ENCODE measurements at regions not wholly inside any gene's neighbourhood (a gene's known extent, or its start where the extent isn't known, plus 50 kb on each side); places are given as distances from the start of the nearest gene placed in this dataset.
"Not testable (repeated sequence)": the region's sequence is repeated elsewhere in the genome, so short reads cannot be mapped to it uniquely, and the experiment has no call there.

- not testable (repeated sequence) for DNase-seq
These were observed 137.8 kb upstream of the ROPN1B start for GRCh38 chr3:125831005-125831750.

- DNase-seq: not testable (repeated sequence)
These were observed 133.4 kb upstream of the ROPN1B start for GRCh38 chr3:125835562-125835961.

- DNase-seq: peak; percentile 55
These were observed 132.9 kb upstream of the ROPN1B start for GRCh38 chr3:125836011-125836551.

- peak; percentile 16 for DNase-seq
These were observed 132.2 kb upstream of the ROPN1B start for GRCh38 chr3:125836786-125837185.

GRCh38 chr3:125838857-125839256 is 130.1 kb upstream of the ROPN1B start:
- DNase-seq: not testable (repeated sequence)

GRCh38 chr3:125840465-125840864 is 128.5 kb upstream of the ROPN1B start:
- not testable (repeated sequence) for DNase-seq

- not testable (repeated sequence) for DNase-seq
These were observed 121.0 kb upstream of the ROPN1B start for GRCh38 chr3:125847966-125848365.

- DNase-seq: not testable (repeated sequence)
These were observed 114.0 kb upstream of the ROPN1B start for GRCh38 chr3:125855006-125855405.

GRCh38 chr3:125860547-125860946 is 108.4 kb upstream of the ROPN1B start:
- DNase-seq: peak; percentile 9

GRCh38 chr3:125862841-125863254 is 106.1 kb upstream of the ROPN1B start:
- DNase-seq: not testable (repeated sequence)

GRCh38 chr3:125864532-125864931 is 104.4 kb upstream of the ROPN1B start:
- DNase-seq: not testable (repeated sequence)

GRCh38 chr3:125886006-125886405 is 83.0 kb upstream of the ROPN1B start:
- not testable (repeated sequence) for DNase-seq

GRCh38 chr3:125899181-125899580 is 69.8 kb upstream of the ROPN1B start:
- DNase-seq: not testable (repeated sequence)

- DNase-seq: not testable (repeated sequence)
These were observed 67.5 kb upstream of the ROPN1B start for GRCh38 chr3:125901473-125901872.

GRCh38 chr3:125903780-125904455 is 65.1 kb upstream of the ROPN1B start:
- not testable (repeated sequence) for DNase-seq

- not testable (repeated sequence) for DNase-seq
These were observed 61.7 kb upstream of the ROPN1B start for GRCh38 chr3:125907279-125907678.

GRCh38 chr3:125910851-125911250 is 58.1 kb upstream of the ROPN1B start:
- DNase-seq: not testable (repeated sequence)

GRCh38 chr3:125914608-125915436 is 54.2 kb upstream of the ROPN1B start:
- not testable (repeated sequence) for DNase-seq

- DNase-seq: not testable (repeated sequence)
These were observed 53.6 kb upstream of the ROPN1B start for GRCh38 chr3:125915437-125915787.

- DNase-seq: peak; percentile 99
These were observed 53.1 kb upstream of the ROPN1B start for GRCh38 chr3:125915792-125916375.

- no peak for DNase-seq
These were observed 52.5 kb upstream of the ROPN1B start for GRCh38 chr3:125916376-125916978.

- DNase-seq: peak; percentile 45
These were observed 51.9 kb upstream of the ROPN1B start for GRCh38 chr3:125917020-125917549.
